NCI-H1105 treated with DMSO at 0.1 percent for 48 hours (cell line): ENCODE measurements at regions not wholly inside any gene's neighbourhood (a gene's known extent, or its start where the extent isn't known, plus 50 kb on each side); places are given as distances from the start of the nearest gene placed in this dataset.
"Not testable (repeated sequence)": the region's sequence is repeated elsewhere in the genome, so short reads cannot be mapped to it uniquely, and the experiment has no call there.

Experiments
- DNase-seq: peaks from one replicate; lab custom pipeline; 2025; lab: John Stamatoyannopoulos, UW

- no peak for DNase-seq
These were observed 1055.1 kb upstream of the PCDH10 start for GRCh38 chr4:132094017-132094416.

GRCh38 chr4:132097041-132097440, 1052.1 kb upstream of the PCDH10 start:
- DNase-seq = no peak

GRCh38 chr4:132101526-132101925, 1047.6 kb upstream of the PCDH10 start:
- no peak for DNase-seq

GRCh38 chr4:132108784-132109183, 1040.3 kb upstream of the PCDH10 start:
- no peak for DNase-seq

- no peak for DNase-seq
These were observed 1034.2 kb upstream of the PCDH10 start for GRCh38 chr4:132114885-132115284.

- DNase-seq = not testable (repeated sequence)
These were observed 1026.4 kb upstream of the PCDH10 start for GRCh38 chr4:132122741-132123140.

GRCh38 chr4:132123870-132124623, 1025.0 kb upstream of the PCDH10 start:
- DNase-seq = peak; percentile 37

GRCh38 chr4:132124624-132124974, 1024.5 kb upstream of the PCDH10 start:
- DNase-seq = no peak

GRCh38 chr4:132125131-132125530, 1024.0 kb upstream of the PCDH10 start:
- DNase-seq = no peak

- DNase-seq = no peak
These were observed 1016.7 kb upstream of the PCDH10 start for GRCh38 chr4:132132433-132132832.

- no peak for DNase-seq
These were observed 979.4 kb upstream of the PCDH10 start for GRCh38 chr4:132169660-132170059.

- no peak for DNase-seq
These were observed 969.1 kb upstream of the PCDH10 start for GRCh38 chr4:132180020-132180427.

GRCh38 chr4:132195176-132195575, 953.9 kb upstream of the PCDH10 start:
- DNase-seq = no peak

GRCh38 chr4:132203618-132204017, 945.5 kb upstream of the PCDH10 start:
- no peak for DNase-seq

- no peak for DNase-seq
These were observed 934.6 kb upstream of the PCDH10 start for GRCh38 chr4:132214519-132214918.

- DNase-seq = no peak
These were observed 930.7 kb upstream of the PCDH10 start for GRCh38 chr4:132218406-132218805.

GRCh38 chr4:132227151-132227856, 921.8 kb upstream of the PCDH10 start:
- DNase-seq = no peak

- DNase-seq = not testable (repeated sequence)
These were observed 921.3 kb upstream of the PCDH10 start for GRCh38 chr4:132227857-132228165.

GRCh38 chr4:132228676-132229075, 920.4 kb upstream of the PCDH10 start:
- DNase-seq = no peak

GRCh38 chr4:132230025-132230424, 919.1 kb upstream of the PCDH10 start:
- no peak for DNase-seq

GRCh38 chr4:132238697-132239096, 910.4 kb upstream of the PCDH10 start:
- no peak for DNase-seq

- DNase-seq = no peak
These were observed 909.0 kb upstream of the PCDH10 start for GRCh38 chr4:132240081-132240480.

GRCh38 chr4:132245319-132245718, 903.8 kb upstream of the PCDH10 start:
- no peak for DNase-seq

GRCh38 chr4:132264176-132264575, 884.9 kb upstream of the PCDH10 start:
- DNase-seq = no peak
